HS-5 (cell line): ENCODE measurements at regions not wholly inside any gene's neighbourhood (a gene's known extent, or its start where the extent isn't known, plus 50 kb on each side); places are given as distances from the start of the nearest gene placed in this dataset.

ENCODE experiments used
- DNase-seq: peaks from one replicate; pipeline ENCODE4 v3.0.0-alpha.2; 2012; ENCODE audit warnings: low read depth

GRCh38 chr15:93485438-93486327 is 396.7 kb upstream of the RGMA start:
- DNase-seq, result no peak

- DNase-seq, result no peak
These were observed 394.9 kb upstream of the RGMA start for GRCh38 chr15:93483923-93484322.

- no peak for DNase-seq
These were observed 393.7 kb upstream of the RGMA start for GRCh38 chr15:93482731-93483130.

DNA sequence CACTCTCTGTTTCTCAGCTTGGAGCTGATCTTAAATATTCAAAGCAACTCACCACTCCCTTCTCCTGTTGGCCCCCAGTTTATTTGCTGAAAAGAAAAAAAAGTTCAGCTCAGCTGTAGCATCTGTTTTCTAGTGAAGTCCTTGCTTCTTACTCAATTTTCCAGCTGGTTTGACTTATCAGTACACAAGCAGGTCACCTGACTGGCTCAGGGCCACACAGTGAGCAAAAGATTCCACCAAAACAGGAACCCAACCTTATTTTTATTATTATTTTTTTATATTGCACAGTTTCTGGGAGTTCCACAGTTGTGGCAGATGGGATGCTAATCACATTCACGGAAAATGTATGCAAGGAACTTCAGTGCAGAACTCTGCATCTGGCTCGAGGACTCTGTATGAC is 390.7 kb upstream of the RGMA start:
- DNase-seq, result no peak

DNA sequence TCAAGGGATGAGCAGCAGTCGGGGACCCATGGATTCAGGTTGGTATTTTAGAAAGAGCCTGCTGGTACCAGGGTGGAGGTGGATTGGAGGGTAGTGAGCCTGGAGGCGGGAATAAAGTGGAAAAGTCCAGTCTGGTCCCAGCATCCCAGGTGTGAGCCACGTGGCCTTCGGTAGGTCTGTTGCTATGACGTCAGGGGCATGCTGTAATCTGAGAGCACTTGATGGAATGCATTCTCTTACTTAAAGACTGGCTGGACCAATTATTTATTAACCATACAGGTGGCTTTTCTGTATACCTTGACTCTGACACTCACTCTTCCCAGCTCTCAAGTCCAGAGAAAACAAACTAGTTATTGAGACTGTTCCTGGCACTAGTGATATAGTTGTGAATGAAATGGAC is 389.9 kb upstream of the RGMA start:
- no peak for DNase-seq

DNA sequence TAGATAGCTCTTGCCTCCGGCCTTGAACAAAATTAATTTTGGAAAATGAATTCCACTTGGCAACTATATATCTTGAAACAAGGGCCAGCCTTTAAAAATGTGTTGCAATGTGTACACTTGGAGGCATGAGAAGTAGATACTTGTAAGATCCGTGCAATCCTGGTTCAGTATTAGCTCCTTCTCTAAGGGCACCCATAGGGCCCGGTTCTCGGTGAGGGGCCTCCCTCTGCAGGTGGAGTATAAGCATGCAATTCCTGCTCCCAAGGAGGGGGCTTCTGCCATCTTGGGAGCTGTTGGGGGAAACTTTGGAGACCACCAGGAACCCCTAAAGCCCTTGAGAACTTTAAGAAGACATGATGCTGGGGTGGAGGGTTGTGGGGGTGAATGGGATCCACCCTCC is 388.7 kb upstream of the RGMA start:
- no peak for DNase-seq

- no peak for DNase-seq
These were observed 388.2 kb upstream of the RGMA start for GRCh38 chr15:93477188-93477587.

- DNase-seq, result no peak
These were observed 387.6 kb upstream of the RGMA start for GRCh38 chr15:93476491-93477177.

- DNase-seq, result no peak
These were observed 385.7 kb upstream of the RGMA start for GRCh38 chr15:93474728-93475127.

DNA sequence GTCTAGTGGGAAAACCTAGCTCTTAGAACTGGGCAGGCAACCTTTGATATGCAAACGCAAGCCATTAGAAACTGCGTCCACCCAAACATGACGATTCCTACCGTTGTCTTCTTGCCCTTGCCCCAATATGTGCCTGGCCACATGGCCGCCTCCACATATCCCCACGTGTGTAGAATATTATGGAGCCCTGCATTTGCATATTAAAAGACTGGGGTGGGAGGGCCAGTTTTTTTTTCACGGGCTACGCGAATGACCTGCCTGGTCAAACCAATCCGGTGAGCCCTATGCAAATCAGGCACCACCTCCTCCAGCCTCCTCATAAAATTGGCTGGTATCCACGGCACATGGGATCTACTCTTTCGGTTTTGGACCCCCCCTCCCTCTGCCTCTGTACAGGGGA is 381.0 kb upstream of the RGMA start:
- DNase-seq, result no peak

DNA sequence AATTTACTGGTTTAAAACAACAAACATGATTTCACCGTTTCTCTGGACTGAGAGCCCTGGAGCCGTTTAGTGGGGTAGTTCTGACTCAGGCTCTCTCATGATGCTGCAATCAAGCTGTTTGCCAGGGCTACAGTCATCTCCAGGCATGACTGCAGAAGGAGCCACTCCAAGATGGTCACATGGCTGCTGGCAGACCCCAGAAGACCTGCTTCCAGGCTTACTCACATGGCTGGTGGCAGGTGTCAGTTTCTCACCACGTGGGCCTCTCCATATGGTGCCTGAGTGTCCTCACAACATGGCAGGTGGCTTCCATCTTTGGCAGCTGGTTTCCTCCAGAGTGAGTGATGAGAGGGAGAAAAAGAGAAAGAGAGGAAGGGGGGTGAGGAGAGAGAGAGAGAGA is 378.3 kb upstream of the RGMA start:
- no peak for DNase-seq

- DNase-seq, result no peak
These were observed 377.4 kb upstream of the RGMA start for GRCh38 chr15:93466380-93466779.

- no peak for DNase-seq
These were observed 373.7 kb upstream of the RGMA start for GRCh38 chr15:93462690-93463089.

DNA sequence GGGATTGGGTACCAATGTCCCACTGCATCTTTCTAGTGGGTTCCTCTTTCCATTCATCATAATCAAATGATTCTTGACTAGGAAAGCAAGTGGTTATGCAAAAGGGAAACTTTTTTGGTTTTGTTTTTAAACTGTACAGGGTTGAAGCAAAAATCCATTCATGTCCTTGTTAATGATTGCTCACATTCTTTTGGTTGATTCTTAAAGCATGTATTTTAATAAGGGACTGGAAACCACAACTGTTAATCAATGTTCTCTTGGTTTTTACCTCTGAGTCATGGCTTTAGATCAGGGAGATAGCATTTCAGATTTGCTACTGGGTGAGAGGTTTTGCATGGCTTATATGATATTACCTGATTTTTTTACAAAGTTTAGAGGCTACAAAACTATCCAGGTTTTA is 371.7 kb upstream of the RGMA start:
- DNase-seq, result no peak

DNA sequence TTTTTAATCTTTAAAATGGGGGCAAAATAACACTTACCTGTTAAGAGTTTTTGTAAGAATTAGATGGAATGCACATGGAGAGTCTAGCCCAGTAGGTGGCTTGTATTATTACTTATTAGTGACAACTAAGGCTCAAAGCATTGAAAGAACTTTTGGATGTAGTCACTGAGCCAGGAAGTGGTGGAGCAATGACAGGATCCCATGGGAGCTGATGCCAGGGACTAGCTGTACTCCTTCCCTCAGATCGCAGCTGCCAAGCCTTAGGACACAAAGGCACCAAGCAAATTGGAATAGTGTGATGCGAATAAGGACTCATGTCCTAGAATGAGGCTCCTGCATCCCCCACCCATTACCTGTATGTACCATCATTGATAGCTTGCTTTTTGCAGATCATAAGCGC is 370.4 kb upstream of the RGMA start:
- no peak for DNase-seq

GRCh38 chr15:93458597-93458996 is 369.6 kb upstream of the RGMA start:
- no peak for DNase-seq

- no peak for DNase-seq
These were observed 365.8 kb upstream of the RGMA start for GRCh38 chr15:93454788-93455187.

GRCh38 chr15:93452537-93453211 is 363.7 kb upstream of the RGMA start:
- no peak for DNase-seq

DNA sequence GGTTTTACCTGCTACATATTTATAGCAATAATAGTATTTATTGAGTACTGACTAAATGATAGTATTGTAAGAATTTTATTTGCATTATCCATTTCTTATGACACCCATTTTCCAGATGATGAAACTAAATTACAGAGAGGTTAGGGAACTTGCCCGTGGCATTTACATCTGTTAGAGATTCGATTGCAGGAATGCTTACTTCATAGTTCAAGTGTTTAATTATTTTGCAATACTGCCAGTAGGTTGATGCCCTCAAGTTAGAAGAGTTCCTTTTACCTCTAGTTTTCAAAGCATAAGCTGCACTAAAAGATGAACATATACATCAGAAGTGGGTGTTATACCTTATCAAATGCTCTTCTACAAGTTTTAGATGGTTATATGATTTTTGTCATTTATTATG is 362.8 kb upstream of the RGMA start:
- DNase-seq, result no peak

GRCh38 chr15:93451265-93451664 is 362.3 kb upstream of the RGMA start:
- DNase-seq, result no peak

- DNase-seq, result no peak
These were observed 360.8 kb upstream of the RGMA start for GRCh38 chr15:93449798-93450197.

- no peak for DNase-seq
These were observed 349.3 kb upstream of the RGMA start for GRCh38 chr15:93438310-93438709.

DNA sequence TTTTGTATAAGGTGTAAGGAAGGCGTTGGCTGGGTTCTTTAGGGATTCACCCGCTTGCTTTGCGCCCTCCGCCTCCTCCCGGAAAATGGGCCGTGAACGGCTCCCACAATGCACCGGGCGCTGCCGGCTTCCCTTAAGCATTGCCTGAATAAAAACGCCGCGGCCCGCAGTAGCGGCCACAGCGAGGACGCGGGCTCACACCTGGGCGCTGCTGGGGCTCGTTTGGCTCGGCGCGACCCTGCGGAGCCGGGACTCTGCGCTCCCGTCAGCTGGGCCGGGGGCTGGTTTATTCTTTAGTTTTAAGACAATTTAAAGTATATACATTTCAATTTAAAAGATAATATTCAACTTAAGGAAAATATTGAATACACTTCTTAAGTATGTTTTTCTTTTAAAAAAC is 343.5 kb upstream of the RGMA start:
- no peak for DNase-seq
